Mononuclear cell (primary cell): ENCODE measurements at regions not wholly inside any gene's neighbourhood (a gene's known extent, or its start where the extent isn't known, plus 50 kb on each side); places are given as distances from the start of the nearest gene placed in this dataset.

Experiments used
- H3K27me3 ChIP-seq: 2 replicates; pipeline ENCODE4 v1.6.0; 2011; ENCODE audit warnings: low read length, control low read depth; ENCODE audit not compliant: insufficient read depth
- H3K4me1 ChIP-seq: 2 replicates; pipeline ENCODE4 v1.5.1; 2011; ENCODE audit warnings: mild to moderate bottlenecking, low read length, control low read depth; ENCODE audit not compliant: insufficient read depth
- H3K4me3 ChIP-seq: 2 replicates; pipeline ENCODE4 v1.5.1; 2011; ENCODE audit warnings: mild to moderate bottlenecking, low read length, moderate library complexity
- H3K9me3 ChIP-seq: 2 replicates; pipeline ENCODE4 v1.5.1; 2011; ENCODE audit warnings: low read depth, mild to moderate bottlenecking, control low read depth, low read length

GRCh38 chr9:88049677-88050307 lies 75.5 kb upstream of the CDK20 start:
- Histone ChIP-seq H3K4me1 (no peaks in the 10 kb centered on the region), H3K9me3 (peaks cover 3% of the 10 kb centered on the region), H3K4me3 (no peak overlapping the region), H3K27me3 (no peaks in the 10 kb centered on the region)

DNA sequence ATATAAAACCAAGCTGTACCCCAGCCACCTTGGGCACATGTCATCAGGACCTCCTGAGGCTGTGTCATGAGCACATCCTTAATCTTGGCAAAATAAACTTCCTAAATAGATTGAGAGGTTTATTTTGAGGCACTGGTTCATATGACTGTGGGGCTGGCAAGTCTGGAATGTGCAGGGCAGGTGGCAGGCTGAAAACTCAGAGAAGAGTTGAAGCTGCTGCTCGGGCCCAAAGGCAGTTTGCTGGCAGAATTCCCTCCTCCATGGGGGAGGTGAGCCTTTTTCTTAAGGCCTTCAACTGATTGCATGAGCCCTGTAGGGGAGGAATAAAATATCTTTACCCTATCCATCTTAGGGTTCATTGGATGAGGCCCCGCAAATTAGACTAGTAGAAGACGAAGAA lies 72.2 kb upstream of the CDK20 start:
- H3K27me3 ChIP-seq: no peaks in the 10 kb centered on the region
- H3K9me3 ChIP-seq: peaks cover 13% of the 10 kb centered on the region
- no peak overlapping the region for H3K4me3 ChIP-seq
- H3K4me1 ChIP-seq: no peaks in the 10 kb centered on the region

GRCh38 chr9:88045686-88046085 lies 71.4 kb upstream of the CDK20 start:
- H3K27me3 ChIP-seq: no peaks in the 10 kb centered on the region
- H3K4me3 ChIP-seq: no peak overlapping the region
- peaks cover 13% of the 10 kb centered on the region for H3K9me3 ChIP-seq
- no peaks in the 10 kb centered on the region for H3K4me1 ChIP-seq

DNA sequence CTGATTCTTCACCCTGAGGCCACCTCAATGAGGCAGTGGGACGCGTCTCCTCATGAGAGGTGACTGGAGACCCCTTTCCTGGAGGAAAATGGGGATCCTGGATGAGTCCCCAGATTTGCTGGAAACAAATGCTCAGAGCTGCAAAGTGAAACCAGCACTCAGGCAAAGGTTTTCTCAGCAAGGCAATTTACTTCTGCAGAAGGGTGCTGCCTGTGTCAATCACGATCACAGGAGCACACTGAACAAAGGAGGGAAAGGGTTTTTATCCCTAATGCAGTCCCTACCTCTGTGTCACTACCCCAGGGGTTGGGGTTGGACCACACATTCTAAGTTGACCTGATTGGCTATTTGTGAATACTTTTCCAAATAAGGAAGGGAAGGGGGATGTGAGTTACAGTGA lies 69.9 kb upstream of the CDK20 start:
- no peaks in the 10 kb centered on the region for H3K27me3 ChIP-seq
- H3K4me1 ChIP-seq: no peaks in the 10 kb centered on the region
- no peak overlapping the region for H3K4me3 ChIP-seq
- H3K9me3 ChIP-seq: peaks cover 13% of the 10 kb centered on the region

DNA sequence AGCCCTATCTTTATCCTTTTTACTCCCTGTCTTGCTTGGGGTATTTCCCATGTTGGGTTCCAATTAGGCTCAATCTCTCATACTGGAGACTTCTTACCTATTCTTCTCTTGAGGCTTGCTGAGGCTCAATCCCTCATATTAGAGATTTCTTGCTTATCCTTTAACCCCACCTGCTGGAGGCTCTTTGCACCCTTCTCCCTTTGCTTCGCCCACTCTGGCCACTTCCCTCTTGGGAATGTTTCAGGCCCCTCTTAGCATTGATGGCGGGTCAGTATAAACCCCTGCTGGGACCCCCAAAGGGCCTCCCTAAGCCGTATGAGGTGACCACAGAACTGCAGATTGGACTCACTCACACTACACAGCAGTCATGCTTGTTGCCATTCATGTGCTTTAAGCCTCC lies 69.3 kb upstream of the CDK20 start:
- no peak overlapping the region for H3K4me3 ChIP-seq

GRCh38 chr9:88041447-88041846 lies 67.1 kb upstream of the CDK20 start:
- no peaks in the 10 kb centered on the region for H3K27me3 ChIP-seq
- no peak overlapping the region for H3K4me3 ChIP-seq
- H3K4me1 ChIP-seq: no peaks in the 10 kb centered on the region
- peaks cover 24% of the 10 kb centered on the region for H3K9me3 ChIP-seq

More for the DNA sequence above, 69.3 kb upstream of the CDK20 start:
- Histone ChIP-seq H3K4me1 (no peaks in the 10 kb centered on the region), H3K27me3 (no peaks in the 10 kb centered on the region), H3K9me3 (peaks cover 13% of the 10 kb centered on the region)

GRCh38 chr9:88037285-88037845 lies 63.0 kb upstream of the CDK20 start:
- Histone ChIP-seq H3K4me1 (no peaks in the 10 kb centered on the region), H3K4me3 (no peak overlapping the region), H3K9me3 (peaks cover 11% of the 10 kb centered on the region), H3K27me3 (no peaks in the 10 kb centered on the region)

GRCh38 chr9:88034964-88035363 lies 60.6 kb upstream of the CDK20 start:
- H3K9me3 ChIP-seq: peaks cover 11% of the 10 kb centered on the region
- no peaks in the 10 kb centered on the region for H3K27me3 ChIP-seq
- H3K4me3 ChIP-seq: no peak overlapping the region
- no peaks in the 10 kb centered on the region for H3K4me1 ChIP-seq

- H3K4me3 ChIP-seq: no peak overlapping the region
- peaks cover 11% of the 10 kb centered on the region for H3K9me3 ChIP-seq
- no peaks in the 10 kb centered on the region for H3K4me1 ChIP-seq
- H3K27me3 ChIP-seq: no peaks in the 10 kb centered on the region
Measured at GRCh38 chr9:88033359-88033702, 59.0 kb upstream of the CDK20 start.

DNA sequence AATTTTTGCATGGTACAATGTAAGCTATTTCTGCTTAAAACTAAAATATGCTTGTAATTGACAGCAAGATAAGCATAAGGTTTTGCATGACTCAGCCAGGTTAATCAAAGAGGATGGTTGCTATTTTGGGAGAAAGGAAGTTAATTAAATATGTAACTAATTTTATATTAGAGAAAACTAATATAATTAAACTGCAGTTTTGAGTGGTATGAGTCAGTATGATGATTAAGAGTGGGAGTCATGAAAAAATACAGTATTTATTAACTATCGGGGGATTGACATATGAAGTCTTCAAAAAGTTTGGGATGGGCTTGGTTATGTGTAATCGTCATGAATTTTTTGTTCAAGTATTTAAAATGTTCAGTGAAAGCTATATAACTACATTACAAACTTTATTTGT lies 54.0 kb upstream of the CDK20 start:
- H3K4me3 ChIP-seq: no peak overlapping the region
- H3K9me3 ChIP-seq: no peaks in the 10 kb centered on the region
- no peaks in the 10 kb centered on the region for H3K4me1 ChIP-seq
- no peaks in the 10 kb centered on the region for H3K27me3 ChIP-seq

DNA sequence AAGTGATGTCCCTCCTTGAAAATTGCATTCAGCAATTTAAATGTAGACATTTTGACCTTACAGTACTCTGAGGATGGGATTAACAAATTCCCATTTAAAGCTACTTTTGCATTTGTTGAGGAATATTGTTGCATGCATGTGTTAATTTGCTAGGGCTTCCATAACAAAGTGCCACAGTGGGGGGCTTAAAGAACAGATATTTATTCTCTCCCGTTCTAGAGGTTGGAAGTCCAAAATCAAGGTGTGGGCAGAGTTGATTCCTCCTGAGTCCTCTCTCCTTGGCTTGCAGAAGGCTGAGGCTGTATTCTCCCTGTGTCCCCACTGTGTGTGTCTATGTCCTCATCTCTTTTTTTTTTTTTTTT lies 51.8 kb upstream of the CDK20 start:
- Histone ChIP-seq H3K27me3 (no peaks in the 10 kb centered on the region), H3K4me1 (no peaks in the 10 kb centered on the region), H3K4me3 (no peak overlapping the region), H3K9me3 (no peaks in the 10 kb centered on the region)

- no peak overlapping the region for H3K4me3 ChIP-seq
- H3K27me3 ChIP-seq: no peaks in the 10 kb centered on the region
- H3K4me1 ChIP-seq: no peaks in the 10 kb centered on the region
- H3K9me3 ChIP-seq: no peaks in the 10 kb centered on the region
Measured at GRCh38 chr9:88025411-88026117, 51.2 kb upstream of the CDK20 start.

DNA sequence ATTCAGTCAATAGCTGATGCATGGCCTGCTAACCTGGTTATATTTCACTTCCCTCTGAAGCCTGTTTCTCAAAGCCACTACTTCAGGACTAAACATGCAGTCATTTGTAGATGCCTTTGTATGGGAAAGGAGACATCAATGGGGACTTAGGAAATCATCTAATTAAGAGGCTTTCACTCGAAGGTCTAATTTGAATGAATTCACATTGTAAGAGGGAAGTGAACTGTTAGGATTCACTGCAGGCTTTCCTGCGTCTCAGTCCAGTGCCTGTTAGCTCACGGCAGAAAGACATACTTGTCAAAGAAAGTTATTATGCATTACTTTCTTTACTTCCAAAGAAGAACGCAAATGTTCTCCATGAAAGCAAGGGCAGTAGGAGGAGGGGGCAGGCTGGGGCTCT lies 50.6 kb upstream of the CDK20 start:
- Histone ChIP-seq H3K4me1 (no peaks in the 10 kb centered on the region), H3K9me3 (no peaks in the 10 kb centered on the region), H3K4me3 (no peak overlapping the region), H3K27me3 (no peaks in the 10 kb centered on the region)
